MM.1S (cell line): ENCODE measurements at regions not wholly inside any gene's neighbourhood (a gene's known extent, or its start where the extent isn't known, plus 50 kb on each side); places are given as distances from the start of the nearest gene placed in this dataset.

Source experiments
- DNase-seq: peaks from one replicate; pipeline ENCODE4 v3.0.0-alpha.2; 2015
- H2AFZ ChIP-seq: fragments of 300-600 bp; sonication (generic); 2 replicates; pipeline ENCODE4 v1.6.0; 2016; ENCODE audit warnings: antibody characterized with exemption, low read length
- H3F3A ChIP-seq: fragments of 300-600 bp; sonication (generic); 2 replicates; pipeline ENCODE4 v1.6.1; 2016; ENCODE audit warnings: mild to moderate bottlenecking, antibody characterized with exemption, low read length, moderate library complexity, mixed read lengths; ENCODE audit not compliant: insufficient read depth
- H3K27ac ChIP-seq: fragments of 300-600 bp; sonication (generic); 2 replicates; pipeline ENCODE4 v1.5.1; 2016; ENCODE audit warnings: mild to moderate bottlenecking, low read length
- H3K27me3 ChIP-seq: fragments of 300-600 bp; sonication (generic); replicated peaks from 2 replicates; pipeline ENCODE4 v1.6.0; 2016; ENCODE audit warnings: low read length; ENCODE audit not compliant: insufficient read depth
- H3K36me3 ChIP-seq: fragments of 300-600 bp; sonication (generic); replicated peaks from 2 replicates; pipeline ENCODE4 v1.6.1; 2016; ENCODE audit warnings: mild to moderate bottlenecking, low read length, mixed read lengths; ENCODE audit not compliant: insufficient read depth
- H3K4me1 ChIP-seq: fragments of 300-600 bp; sonication (generic); 2 replicates; pipeline ENCODE4 v1.6.1; 2016; ENCODE audit warnings: low read length, mixed read lengths
- H3K4me2 ChIP-seq: fragments of 300-600 bp; sonication (generic); 2 replicates; pipeline ENCODE4 v1.6.0; 2016; ENCODE audit warnings: low read depth, low read length
- H3K4me3 ChIP-seq: fragments of 300-600 bp; sonication (generic); 2 replicates; pipeline ENCODE4 v1.5.1; 2016; ENCODE audit warnings: low read length, mixed read lengths
- H3K79me2 ChIP-seq: fragments of 300-600 bp; sonication (generic); 2 replicates; pipeline ENCODE4 v1.6.1; 2016; ENCODE audit warnings: mixed run types, low read length, mixed read lengths
- H3K9ac ChIP-seq: fragments of 300-600 bp; sonication (generic); 2 replicates; pipeline ENCODE4 v1.6.1; 2016; ENCODE audit warnings: low read length, mixed read lengths
- H3K9me2 ChIP-seq: fragments of 300-600 bp; sonication (generic); replicated peaks from 2 replicates; pipeline ENCODE4 v1.6.1; 2016; ENCODE audit warnings: mild to moderate bottlenecking, low read length, mixed read lengths; ENCODE audit not compliant: insufficient read depth
- H3K9me3 ChIP-seq: fragments of 300-600 bp; sonication (generic); replicated peaks from 2 replicates; pipeline ENCODE4 v1.6.1; 2016; ENCODE audit warnings: mild to moderate bottlenecking, low read length, mixed read lengths; ENCODE audit not compliant: insufficient read depth
- H4K20me1 ChIP-seq: fragments of 300-600 bp; sonication (generic); 2 replicates; pipeline ENCODE4 v1.6.1; 2016; ENCODE audit warnings: mild to moderate bottlenecking, low read length, moderate library complexity, mixed read lengths; ENCODE audit not compliant: insufficient read depth
- CTCF ChIP-seq: fragments of 300-600 bp; sonication (generic); IDR thresholded peaks from 2 replicates; pipeline ENCODE4 v1.5.1; 2016; ENCODE audit warnings: antibody characterized with exemption, low read length, mixed read lengths
- EZH2 ChIP-seq: fragments of 300-600 bp; sonication (generic); optimal IDR thresholded peaks from 2 replicates; pipeline ENCODE3; 2017; ENCODE audit warnings: low read depth, mild to moderate bottlenecking, antibody characterized with exemption, low read length, mixed read lengths
- EZH2phosphoT487 ChIP-seq: fragments of 300-600 bp; sonication (generic); IDR thresholded peaks from 2 replicates; pipeline ENCODE4 v1.6.1; 2018; ENCODE audit warnings: antibody characterized with exemption, low read length

GRCh38 chr14:104341532-104342434 lies 203.4 kb downstream of the KIF26A start:
- H3F3A ChIP-seq: no peaks in the 10 kb centered on the region
- peak; percentile 32 for TF ChIP-seq CTCF
- TF ChIP-seq EZH2phosphoT487: no peak
- no peak overlapping the region for H3K9ac ChIP-seq
- H3K79me2 ChIP-seq: no peaks in the 10 kb centered on the region
- no peak overlapping the region for H3K4me3 ChIP-seq
- no peaks in the 10 kb centered on the region for H3K9me3 ChIP-seq
- no peak overlapping the region for H2AFZ ChIP-seq
- H3K4me1 ChIP-seq: no peaks in the 10 kb centered on the region
- peaks cover 21% of the 10 kb centered on the region for H3K27me3 ChIP-seq
- no peaks in the 10 kb centered on the region for H3K36me3 ChIP-seq
- no peak overlapping the region for H3K27ac ChIP-seq
- H4K20me1 ChIP-seq: no peaks in the 10 kb centered on the region
- H3K9me2 ChIP-seq: no peaks in the 10 kb centered on the region
- peak; percentile 54 for DNase-seq
- H3K4me2 ChIP-seq: no peak overlapping the region

DNA sequence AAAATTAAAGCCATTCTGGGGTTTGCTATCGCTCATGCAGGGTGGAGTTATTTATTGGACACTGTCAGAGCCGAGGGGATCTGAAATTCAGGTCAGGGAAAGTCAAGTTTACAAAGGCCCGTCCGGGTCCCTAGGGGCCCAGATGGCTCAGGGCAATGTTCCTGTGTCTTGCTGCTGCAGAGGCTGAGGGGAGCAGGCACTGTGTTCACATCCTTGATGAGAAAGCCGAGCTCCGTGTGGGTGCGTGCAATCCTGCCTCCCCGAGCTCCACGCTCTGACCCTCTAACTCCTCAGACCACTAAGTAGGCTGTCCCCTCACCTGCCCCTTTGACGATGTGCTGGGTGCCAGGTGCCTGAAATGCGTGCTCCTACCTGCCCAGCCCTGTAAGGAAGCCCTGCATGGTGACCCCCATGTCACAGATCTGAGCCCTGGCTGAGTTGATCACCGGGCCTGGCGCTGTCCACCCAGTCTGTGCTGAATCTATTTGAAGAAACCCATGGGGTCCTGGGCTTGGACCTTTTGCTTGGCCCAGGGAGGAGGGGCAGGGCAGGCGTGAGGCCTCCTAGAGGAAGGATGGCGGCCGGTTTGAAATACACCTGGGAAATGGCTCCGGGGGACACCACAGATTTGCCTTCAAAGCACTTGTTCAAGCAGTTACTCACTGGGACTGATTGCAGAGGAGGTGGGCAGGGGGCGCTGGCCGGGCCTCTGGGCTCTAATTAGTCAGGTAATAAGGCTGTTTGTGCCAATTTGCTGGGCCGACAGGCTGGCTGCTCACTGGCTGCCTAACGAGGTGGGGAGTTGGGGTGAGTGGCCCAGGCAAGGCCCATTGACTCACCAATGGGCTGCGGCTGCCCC lies 204.3 kb downstream of the KIF26A start:
- H3K79me2 ChIP-seq: no peaks in the 10 kb centered on the region
- no peaks in the 10 kb centered on the region for H3F3A ChIP-seq
- no peaks in the 10 kb centered on the region for H3K4me1 ChIP-seq
- TF ChIP-seq CTCF (no peak), EZH2phosphoT487 (no peak), EZH2 (no peak)
- H3K9me2 ChIP-seq: no peaks in the 10 kb centered on the region
- H3K9ac ChIP-seq: no peak overlapping the region
- H3K4me2 ChIP-seq: no peak overlapping the region
- H3K9me3 ChIP-seq: no peaks in the 10 kb centered on the region
- no peaks in the 10 kb centered on the region for H3K36me3 ChIP-seq
- no peaks in the 10 kb centered on the region for H4K20me1 ChIP-seq
- no peak for DNase-seq
- H3K4me3 ChIP-seq: no peak overlapping the region
- no peak overlapping the region for H3K27ac ChIP-seq
- H3K27me3 ChIP-seq: peaks cover 27% of the 10 kb centered on the region
- H2AFZ ChIP-seq: no peak overlapping the region

- Histone ChIP-seq H3K9ac (no peak overlapping the region), H3K79me2 (no peaks in the 10 kb centered on the region), H3K27me3 (peaks cover 32% of the 10 kb centered on the region), H3K27ac (no peak overlapping the region), H3K4me3 (no peak overlapping the region), H3K4me1 (no peaks in the 10 kb centered on the region), H3F3A (no peaks in the 10 kb centered on the region), H3K9me3 (no peaks in the 10 kb centered on the region), H3K9me2 (no peaks in the 10 kb centered on the region), H2AFZ (no peak overlapping the region), H3K4me2 (no peak overlapping the region), H3K36me3 (no peaks in the 10 kb centered on the region), H4K20me1 (no peaks in the 10 kb centered on the region)
- no peak for TF ChIP-seq CTCF
- TF ChIP-seq EZH2phosphoT487: no peak
- no peak for DNase-seq
Observed at GRCh38 chr14:104343294-104343625, 204.9 kb downstream of the KIF26A start.
